ENCODE measurements at regions not wholly inside any gene's neighbourhood (a gene's known extent, or its start where the extent isn't known, plus 50 kb on each side); places are given as distances from the start of the nearest gene placed in this dataset.

- Histone ChIP-seq H3K9me3 (no peaks in the 10 kb centered on the region), H3K9ac (no peak overlapping the region), H3K4me1 (peaks cover 25% of the 10 kb centered on the region), H3K27me3 (no peaks in the 10 kb centered on the region), H3K4me2 (no peak overlapping the region), H3K4me3 (no peak overlapping the region), H4K20me1 (no peaks in the 10 kb centered on the region), H3K36me3 (no peaks in the 10 kb centered on the region), H3K27ac (no peak overlapping the region)
- no peak for TF ChIP-seq Cebpa-rat (IDR thresholded peaks at IDR 0.05)
These were observed 137.1 kb upstream of the ERCC6L2 start for GRCh38 chr9:95738438-95738837.

GRCh38 chr9:95736891-95737522 lies 138.5 kb upstream of the ERCC6L2 start:
- H3K9ac ChIP-seq, result no peak overlapping the region
- TF ChIP-seq Cebpa-rat (IDR thresholded peaks at IDR 0.05), result no peak
- H3K4me1 ChIP-seq, result peaks cover 25% of the 10 kb centered on the region
- no peak overlapping the region for H3K27ac ChIP-seq
- H4K20me1 ChIP-seq, result no peaks in the 10 kb centered on the region
- no peak overlapping the region for H3K4me3 ChIP-seq
- no peaks in the 10 kb centered on the region for H3K36me3 ChIP-seq
- no peaks in the 10 kb centered on the region for H3K9me3 ChIP-seq
- peak overlapping the region; percentile 51 for H3K4me2 ChIP-seq
- no peaks in the 10 kb centered on the region for H3K27me3 ChIP-seq

GRCh38 chr9:95736370-95736769 lies 139.1 kb upstream of the ERCC6L2 start:
- Histone ChIP-seq H3K27me3 (no peaks in the 10 kb centered on the region), H3K4me1 (peaks cover 25% of the 10 kb centered on the region), H3K9me3 (no peaks in the 10 kb centered on the region), H4K20me1 (no peaks in the 10 kb centered on the region), H3K36me3 (no peaks in the 10 kb centered on the region), H3K27ac (no peak overlapping the region), H3K4me2 (0 out of 2 replicates have a peak overlapping the region, but pooled peaks have one; percentile 51), H3K9ac (no peak overlapping the region), H3K4me3 (no peak overlapping the region)
- no peak for TF ChIP-seq Cebpa-rat (IDR thresholded peaks at IDR 0.05)

- no peak for TF ChIP-seq Cebpa-rat (IDR thresholded peaks at IDR 0.05)
- no peaks in the 10 kb centered on the region for H4K20me1 ChIP-seq
- peaks cover 25% of the 10 kb centered on the region for H3K4me1 ChIP-seq
- H3K27me3 ChIP-seq, result no peaks in the 10 kb centered on the region
- H3K9ac ChIP-seq, result no peak overlapping the region
- H3K27ac ChIP-seq, result no peak overlapping the region
- H3K4me2 ChIP-seq, result no peak overlapping the region
- H3K36me3 ChIP-seq, result no peaks in the 10 kb centered on the region
- no peak overlapping the region for H3K4me3 ChIP-seq
- H3K9me3 ChIP-seq, result no peaks in the 10 kb centered on the region
These were observed 139.8 kb upstream of the ERCC6L2 start for GRCh38 chr9:95735701-95736100.

GRCh38 chr9:95733741-95734666 lies 141.5 kb upstream of the ERCC6L2 start:
- peak overlapping the region; percentile 24 for H3K4me2 ChIP-seq
- no peak overlapping the region for H3K4me3 ChIP-seq
- no peaks in the 10 kb centered on the region for H3K36me3 ChIP-seq
- peaks cover 25% of the 10 kb centered on the region for H3K4me1 ChIP-seq
- no peak overlapping the region for H3K9ac ChIP-seq
- H4K20me1 ChIP-seq, result no peaks in the 10 kb centered on the region
- no peak for TF ChIP-seq Cebpa-rat (IDR thresholded peaks at IDR 0.05)
- peaks cover 11% of the 10 kb centered on the region for H3K9me3 ChIP-seq
- H3K27ac ChIP-seq, result no peak overlapping the region
- H3K27me3 ChIP-seq, result no peaks in the 10 kb centered on the region

GRCh38 chr9:95732802-95733688 lies 142.4 kb upstream of the ERCC6L2 start:
- H3K27me3 ChIP-seq, result no peaks in the 10 kb centered on the region
- H3K4me1 ChIP-seq, result peaks cover 25% of the 10 kb centered on the region
- no peak overlapping the region for H3K4me2 ChIP-seq
- no peak overlapping the region for H3K9ac ChIP-seq
- no peak for TF ChIP-seq Cebpa-rat (IDR thresholded peaks at IDR 0.05)
- H4K20me1 ChIP-seq, result no peaks in the 10 kb centered on the region
- no peaks in the 10 kb centered on the region for H3K36me3 ChIP-seq
- no peak overlapping the region for H3K27ac ChIP-seq
- no peak overlapping the region for H3K4me3 ChIP-seq
- H3K9me3 ChIP-seq, result peaks cover 20% of the 10 kb centered on the region

- Histone ChIP-seq H3K4me3 (no peak overlapping the region), H3K9me3 (peaks cover 20% of the 10 kb centered on the region), H3K4me2 (no peak overlapping the region), H3K27ac (no peak overlapping the region), H3K36me3 (no peaks in the 10 kb centered on the region), H3K9ac (no peak overlapping the region), H3K27me3 (no peaks in the 10 kb centered on the region), H4K20me1 (no peaks in the 10 kb centered on the region), H3K4me1 (peaks cover 13% of the 10 kb centered on the region)
- no peak for TF ChIP-seq Cebpa-rat (IDR thresholded peaks at IDR 0.05)
These were observed 143.6 kb upstream of the ERCC6L2 start for GRCh38 chr9:95731876-95732275.

- H3K9ac ChIP-seq, result no peak overlapping the region
- peaks cover 14% of the 10 kb centered on the region for H3K4me1 ChIP-seq
- H3K4me2 ChIP-seq, result no peak overlapping the region
- peaks cover 32% of the 10 kb centered on the region for H3K9me3 ChIP-seq
- no peak overlapping the region for H3K4me3 ChIP-seq
- H4K20me1 ChIP-seq, result no peaks in the 10 kb centered on the region
- H3K27me3 ChIP-seq, result no peaks in the 10 kb centered on the region
- H3K36me3 ChIP-seq, result no peaks in the 10 kb centered on the region
- TF ChIP-seq Cebpa-rat (IDR thresholded peaks at IDR 0.05), result no peak
- no peak overlapping the region for H3K27ac ChIP-seq
These were observed 145.7 kb upstream of the ERCC6L2 start for GRCh38 chr9:95729669-95730368.

- H3K4me2 ChIP-seq, result no peak overlapping the region
- TF ChIP-seq Cebpa-rat (IDR thresholded peaks at IDR 0.05), result no peak
- H3K9me3 ChIP-seq, result peaks cover 32% of the 10 kb centered on the region
- no peaks in the 10 kb centered on the region for H3K36me3 ChIP-seq
- H4K20me1 ChIP-seq, result no peaks in the 10 kb centered on the region
- H3K9ac ChIP-seq, result no peak overlapping the region
- no peak overlapping the region for H3K4me3 ChIP-seq
- peaks cover 17% of the 10 kb centered on the region for H3K4me1 ChIP-seq
- H3K27me3 ChIP-seq, result no peaks in the 10 kb centered on the region
- H3K27ac ChIP-seq, result no peak overlapping the region
These were observed 146.4 kb upstream of the ERCC6L2 start for GRCh38 chr9:95729046-95729445.
